MG63 (cell line): ENCODE measurements at regions not wholly inside any gene's neighbourhood (a gene's known extent, or its start where the extent isn't known, plus 50 kb on each side); places are given as distances from the start of the nearest gene placed in this dataset.
"Not testable (repeated sequence)": the region's sequence is repeated elsewhere in the genome, so short reads cannot be mapped to it uniquely, and the experiment has no call there.

Source experiments
- DNase-seq: peaks from one replicate; pipeline ENCODE4 v3.0.0-alpha.2; 2020
- H3K27me3 ChIP-seq: fragments of 250-450 bp; sonication (Bioruptor Pico); 2 replicates; pipeline ENCODE4 v1.5.1; 2020; ENCODE audit warnings: mild to moderate bottlenecking, moderate library complexity
- H3K36me3 ChIP-seq: fragments of 250-450 bp; sonication (Bioruptor Pico); 2 replicates; pipeline ENCODE4 v1.5.1; 2020; ENCODE audit warnings: mild to moderate bottlenecking, moderate library complexity
- H3K4me3 ChIP-seq: fragments of 250-450 bp; sonication (Bioruptor Pico); 2 replicates; pipeline ENCODE4 v1.5.1; 2020; ENCODE audit warnings: mild to moderate bottlenecking, moderate library complexity
- H3K9me3 ChIP-seq: fragments of 250-450 bp; sonication (Bioruptor Pico); 2 replicates; pipeline ENCODE4 v1.5.1; 2020; ENCODE audit warnings: mild to moderate bottlenecking, moderate library complexity

- H3K27me3 ChIP-seq = no peaks in the 10 kb centered on the region
- H3K4me3 ChIP-seq = no peak overlapping the region
- no peaks in the 10 kb centered on the region for H3K36me3 ChIP-seq
- no peak for DNase-seq
- H3K9me3 ChIP-seq = no peaks in the 10 kb centered on the region
These were observed 938.6 kb upstream of the MDGA2 start for GRCh38 chr14:48614003-48614402.

DNA sequence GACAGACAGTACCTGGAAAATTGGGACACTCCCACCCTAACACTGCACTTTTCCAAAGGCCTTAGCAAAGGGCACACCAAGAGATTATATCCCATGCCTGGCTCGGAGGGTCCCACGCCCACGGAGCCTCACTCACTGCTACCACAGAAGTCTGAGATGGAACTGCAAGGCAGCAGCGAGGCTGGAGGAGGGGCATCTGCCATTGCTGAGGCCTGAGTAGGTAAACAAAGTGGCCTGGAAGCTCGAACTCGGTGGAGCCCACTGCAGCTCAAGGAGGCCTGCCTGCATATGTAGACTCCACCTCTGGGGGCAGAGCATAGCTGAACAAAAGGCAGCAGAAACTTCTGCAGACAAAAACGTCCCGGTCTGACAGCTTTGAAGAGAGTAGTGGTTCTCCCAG is 931.6 kb upstream of the MDGA2 start:
- not testable (repeated sequence) for H3K36me3 ChIP-seq, H3K4me3 ChIP-seq, DNase-seq, H3K27me3 ChIP-seq, H3K9me3 ChIP-seq

DNA sequence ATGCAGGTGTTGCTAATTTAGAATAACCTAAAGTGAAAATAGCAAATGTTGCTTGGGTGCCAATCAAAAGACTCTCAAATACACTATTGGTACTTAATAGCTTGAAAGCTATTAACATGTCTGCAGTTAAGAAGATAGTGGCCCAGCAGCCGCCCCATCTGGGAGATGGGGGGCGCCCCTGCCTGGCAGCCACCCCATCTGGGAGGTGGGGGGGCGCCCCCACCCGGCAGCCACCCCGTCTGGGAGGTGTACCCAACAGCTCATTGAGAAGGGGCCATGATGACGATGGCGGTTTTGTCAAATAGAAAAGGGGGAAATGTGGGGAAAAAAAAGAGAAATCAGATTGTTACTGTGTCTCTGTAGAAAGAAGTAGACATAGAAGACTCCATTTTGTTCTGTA is 923.1 kb upstream of the MDGA2 start:
- H3K36me3 ChIP-seq = no peaks in the 10 kb centered on the region
- no peak for DNase-seq
- H3K9me3 ChIP-seq = no peaks in the 10 kb centered on the region
- no peaks in the 10 kb centered on the region for H3K27me3 ChIP-seq
- no peak overlapping the region for H3K4me3 ChIP-seq

GRCh38 chr14:48586099-48586498 is 910.7 kb upstream of the MDGA2 start:
- no peaks in the 10 kb centered on the region for H3K27me3 ChIP-seq
- H3K9me3 ChIP-seq = no peaks in the 10 kb centered on the region
- H3K4me3 ChIP-seq = no peak overlapping the region
- DNase-seq = no peak
- no peaks in the 10 kb centered on the region for H3K36me3 ChIP-seq

GRCh38 chr14:48584031-48584430 is 908.6 kb upstream of the MDGA2 start:
- H3K4me3 ChIP-seq = no peak overlapping the region
- no peaks in the 10 kb centered on the region for H3K36me3 ChIP-seq
- no peaks in the 10 kb centered on the region for H3K9me3 ChIP-seq
- H3K27me3 ChIP-seq = no peaks in the 10 kb centered on the region
- DNase-seq = peak; percentile 42

DNA sequence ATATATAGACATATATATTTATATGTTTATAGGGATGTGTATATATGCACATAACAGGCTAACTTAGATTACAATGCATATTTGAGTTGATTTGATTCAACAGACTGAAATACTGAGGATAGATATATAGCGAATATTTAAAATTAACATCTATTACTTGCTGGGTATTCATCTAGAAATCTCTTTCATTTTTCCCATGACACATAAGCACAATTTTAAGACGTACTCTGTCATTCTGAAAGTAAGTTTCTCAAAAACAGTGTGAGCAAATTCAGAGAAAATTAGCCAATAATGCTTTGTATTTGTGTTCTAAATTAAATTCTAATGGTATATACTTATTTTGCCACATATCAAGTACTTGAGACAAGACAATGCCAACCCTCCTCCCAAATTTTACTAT is 907.5 kb upstream of the MDGA2 start:
- no peak for DNase-seq

GRCh38 chr14:48580692-48581091 is 905.3 kb upstream of the MDGA2 start:
- DNase-seq = no peak
- Histone ChIP-seq H3K27me3 (no peaks in the 10 kb centered on the region), H3K9me3 (no peaks in the 10 kb centered on the region), H3K36me3 (no peaks in the 10 kb centered on the region), H3K4me3 (no peak overlapping the region)

More for the DNA sequence above, 907.5 kb upstream of the MDGA2 start:
- Histone ChIP-seq H3K9me3 (no peaks in the 10 kb centered on the region), H3K4me3 (no peak overlapping the region), H3K27me3 (no peaks in the 10 kb centered on the region), H3K36me3 (no peaks in the 10 kb centered on the region)

DNA sequence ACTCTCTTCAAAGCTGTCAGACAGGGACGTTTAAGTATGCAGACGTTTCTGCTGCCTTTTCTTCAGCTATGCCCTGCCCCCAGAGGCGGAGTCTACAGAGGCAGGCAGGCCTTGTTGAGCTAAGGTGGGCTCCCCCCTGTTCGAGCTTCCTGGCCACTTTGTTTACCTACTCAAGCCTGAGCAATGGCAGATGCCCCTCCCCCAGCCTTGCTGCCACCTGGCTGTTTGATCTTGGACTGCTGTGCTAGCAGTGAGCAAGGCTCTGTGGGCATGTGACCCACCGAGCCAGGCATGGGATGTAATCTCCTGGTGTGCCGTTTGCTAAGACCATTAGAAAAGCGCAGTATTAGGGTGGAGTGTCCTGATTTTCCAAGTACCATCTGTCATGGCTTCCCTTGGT is 900.4 kb upstream of the MDGA2 start:
- no peaks in the 10 kb centered on the region for H3K36me3 ChIP-seq
- no peaks in the 10 kb centered on the region for H3K9me3 ChIP-seq
- H3K27me3 ChIP-seq = no peaks in the 10 kb centered on the region
- H3K4me3 ChIP-seq = no peak overlapping the region
- DNase-seq = no peak

GRCh38 chr14:48568688-48569087 is 893.3 kb upstream of the MDGA2 start:
- H3K27me3 ChIP-seq = no peaks in the 10 kb centered on the region
- no peaks in the 10 kb centered on the region for H3K9me3 ChIP-seq
- H3K4me3 ChIP-seq = no peak overlapping the region
- H3K36me3 ChIP-seq = no peaks in the 10 kb centered on the region
- DNase-seq = no peak

GRCh38 chr14:48568252-48568651 is 892.8 kb upstream of the MDGA2 start:
- no peak for DNase-seq
- Histone ChIP-seq H3K36me3 (no peaks in the 10 kb centered on the region), H3K4me3 (no peak overlapping the region), H3K9me3 (no peaks in the 10 kb centered on the region), H3K27me3 (no peaks in the 10 kb centered on the region)

DNA sequence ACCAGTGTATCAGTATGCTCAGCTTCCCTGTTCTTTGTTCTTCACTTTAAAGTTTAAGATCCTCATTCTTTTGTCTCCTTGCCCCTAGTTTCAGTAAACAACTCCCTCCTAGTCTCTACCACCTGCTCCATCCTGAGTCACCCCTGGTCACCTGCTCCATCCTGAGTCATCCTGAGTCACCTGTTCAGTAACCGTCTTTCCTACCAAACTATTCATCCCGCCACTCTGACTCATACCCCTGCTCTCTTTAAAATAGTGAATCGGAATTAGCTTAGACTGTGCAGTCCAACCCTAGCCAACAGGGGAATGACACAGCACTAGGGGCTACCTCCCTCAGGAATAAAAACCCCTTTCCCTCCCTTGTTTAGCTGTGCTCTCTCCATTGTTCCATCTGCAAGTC is 888.1 kb upstream of the MDGA2 start:
- no peaks in the 10 kb centered on the region for H3K9me3 ChIP-seq
- no peaks in the 10 kb centered on the region for H3K27me3 ChIP-seq
- no peak for DNase-seq
- H3K36me3 ChIP-seq = no peaks in the 10 kb centered on the region
- H3K4me3 ChIP-seq = no peak overlapping the region

DNA sequence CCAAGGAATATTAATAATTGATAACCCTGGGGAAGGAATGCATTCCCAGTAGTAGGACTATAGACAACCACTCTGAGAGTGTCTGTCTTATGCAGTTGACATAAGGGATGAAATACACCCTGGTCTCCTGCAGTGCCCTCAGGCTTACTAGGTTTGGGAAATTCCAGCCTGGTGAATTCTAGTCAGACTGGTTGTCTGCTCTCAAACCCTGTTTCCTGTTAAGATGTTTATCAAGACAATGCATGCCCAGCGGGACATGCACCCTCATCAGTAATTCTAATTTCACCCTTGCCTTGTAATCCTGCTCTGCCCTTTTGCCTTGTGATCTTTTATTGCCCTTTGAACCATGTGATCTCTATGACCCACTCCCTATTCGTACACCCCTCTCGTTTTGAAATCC is 886.0 kb upstream of the MDGA2 start:
- not testable (repeated sequence) for H3K4me3 ChIP-seq, H3K9me3 ChIP-seq, H3K36me3 ChIP-seq, H3K27me3 ChIP-seq, DNase-seq

- H3K36me3 ChIP-seq = no peaks in the 10 kb centered on the region
- DNase-seq = no peak
- H3K4me3 ChIP-seq = no peak overlapping the region
- no peaks in the 10 kb centered on the region for H3K27me3 ChIP-seq
- no peaks in the 10 kb centered on the region for H3K9me3 ChIP-seq
These were observed 885.0 kb upstream of the MDGA2 start for GRCh38 chr14:48560421-48560820.

DNA sequence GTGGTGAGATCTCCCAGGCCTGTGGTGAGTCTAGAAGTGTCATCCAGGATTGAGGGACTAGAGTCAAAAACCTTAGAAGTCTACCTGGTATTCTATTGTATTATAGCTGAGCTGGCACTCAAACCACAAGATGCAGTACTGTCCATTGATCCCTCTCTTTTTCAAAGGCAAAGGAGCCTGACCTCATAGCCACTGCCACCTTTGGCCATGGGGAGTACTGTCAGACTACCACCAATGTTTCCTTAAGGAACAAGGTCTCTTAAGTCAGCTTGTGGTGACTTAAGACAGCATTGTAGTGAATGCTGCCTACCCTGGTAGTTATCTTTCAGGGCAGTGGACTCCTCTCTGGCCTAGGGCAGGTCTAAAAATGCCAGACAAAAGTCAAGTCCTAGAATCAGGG is 878.0 kb upstream of the MDGA2 start:
- Histone ChIP-seq H3K9me3 (no peaks in the 10 kb centered on the region), H3K27me3 (no peaks in the 10 kb centered on the region), H3K36me3 (no peaks in the 10 kb centered on the region), H3K4me3 (no peak overlapping the region)
- DNase-seq = no peak

GRCh38 chr14:48546996-48547395 is 871.6 kb upstream of the MDGA2 start:
- no peaks in the 10 kb centered on the region for H3K9me3 ChIP-seq
- no peaks in the 10 kb centered on the region for H3K27me3 ChIP-seq
- H3K4me3 ChIP-seq = no peak overlapping the region
- no peaks in the 10 kb centered on the region for H3K36me3 ChIP-seq
- DNase-seq = no peak

DNA sequence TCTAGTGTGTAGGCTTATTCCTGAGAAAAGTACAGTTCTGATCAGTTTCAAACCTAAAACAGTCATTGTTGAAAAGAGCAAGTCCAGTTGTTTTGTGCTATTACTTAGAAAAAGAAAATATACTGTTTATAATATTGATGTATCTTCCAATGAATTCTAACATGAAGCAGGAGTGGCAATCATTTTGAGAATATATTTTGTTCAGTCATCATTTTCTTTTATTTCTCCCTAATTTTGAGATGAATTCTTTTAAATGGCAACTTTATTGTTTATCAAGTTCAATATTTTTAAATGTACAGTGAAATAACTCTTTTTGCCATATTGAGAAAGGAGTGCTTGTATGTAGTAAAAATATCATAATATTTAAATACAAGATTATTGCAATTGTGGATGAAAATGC is 862.2 kb upstream of the MDGA2 start:
- no peaks in the 10 kb centered on the region for H3K27me3 ChIP-seq
- DNase-seq = no peak

GRCh38 chr14:48536318-48536717 is 860.9 kb upstream of the MDGA2 start:
- H3K9me3 ChIP-seq = no peaks in the 10 kb centered on the region
- no peaks in the 10 kb centered on the region for H3K36me3 ChIP-seq
- no peak overlapping the region for H3K4me3 ChIP-seq
- DNase-seq = no peak
- H3K27me3 ChIP-seq = no peaks in the 10 kb centered on the region

More for the DNA sequence above, 862.2 kb upstream of the MDGA2 start:
- Histone ChIP-seq H3K4me3 (no peak overlapping the region), H3K36me3 (no peaks in the 10 kb centered on the region), H3K9me3 (no peaks in the 10 kb centered on the region)

- Histone ChIP-seq H3K36me3 (no peaks in the 10 kb centered on the region), H3K27me3 (no peaks in the 10 kb centered on the region), H3K9me3 (no peaks in the 10 kb centered on the region), H3K4me3 (no peak overlapping the region)
- no peak for DNase-seq
These were observed 852.4 kb upstream of the MDGA2 start for GRCh38 chr14:48527832-48528231.

DNA sequence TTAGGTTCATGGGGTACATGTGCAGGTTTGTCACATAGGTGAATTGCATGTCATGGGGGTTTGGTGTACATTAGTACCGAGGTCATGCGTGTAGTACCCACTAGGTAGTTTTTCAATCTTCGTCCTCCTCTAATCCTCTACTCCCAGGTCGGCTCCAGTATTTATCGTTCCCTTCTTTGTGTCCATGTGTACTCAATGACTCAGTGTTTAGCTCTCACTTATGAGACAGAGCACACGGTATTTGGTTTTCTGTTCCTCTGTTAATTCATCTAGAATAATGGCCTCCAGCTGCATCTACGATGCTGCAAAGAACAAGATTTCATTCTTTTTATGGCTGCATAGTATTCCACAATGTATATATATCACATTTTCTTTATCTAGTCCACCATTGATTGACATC is 850.9 kb upstream of the MDGA2 start:
- Histone ChIP-seq H3K9me3 (no peaks in the 10 kb centered on the region), H3K36me3 (no peaks in the 10 kb centered on the region), H3K27me3 (no peaks in the 10 kb centered on the region), H3K4me3 (no peak overlapping the region)
- no peak for DNase-seq
